Esophagus squamous epithelium (tissue), 5 donors: ENCODE measurements at regions not wholly inside any gene's neighbourhood (a gene's known extent, or its start where the extent isn't known, plus 50 kb on each side); places are given as distances from the start of the nearest gene placed in this dataset.

Source experiments
- DNase-seq: peaks from one replicate; lab custom pipeline; 2025; lab: John Stamatoyannopoulos, UW
- H3K27ac ChIP-seq, 4 donors: fragments of 200-600 bp; sonication (generic); one replicate each; pipeline ENCODE4 v1.5.1; 2016 to 2019; ENCODE audit warnings: mild to moderate bottlenecking in 1 of 4
- H3K27me3 ChIP-seq, 4 donors: fragments of 200-600 bp; sonication (generic); 1 replicate in 3 of 4; 2 replicates in 1 of 4; pipeline versions ENCODE4 v1.5.1 to v1.6.0; 2017 to 2021; ENCODE audit warnings: antibody characterized with exemption in 1 of 4
- H3K36me3 ChIP-seq, 3 donors: fragments of 200-600 bp; sonication (generic); one replicate each; pipeline ENCODE4 v1.5.1; 2016 to 2019
- H3K4me1 ChIP-seq, 3 donors: fragments of 200-600 bp; sonication (generic); one replicate each; pipeline ENCODE4 v1.5.1; 2017 to 2019
- H3K4me3 ChIP-seq, 4 donors: fragments of 200-600 bp; sonication (generic); 1 replicate in 3 of 4; 2 replicates in 1 of 4; pipeline ENCODE4 v1.5.1; 2016 to 2019; ENCODE audit warnings: mild to moderate bottlenecking in 2 of 4, moderate library complexity in 1 of 4
- H3K9me3 ChIP-seq, 3 donors: fragments of 200-600 bp; sonication (generic); one replicate each; pipeline ENCODE4 v1.5.1; 2016 to 2019
- CTCF ChIP-seq, 6 experiments: fragments of 450-650 bp in 4 of 6; fragments of 200-600 bp in 2 of 6; sonication (generic) in 2 of 6; IDR thresholded peaks; one replicate each; pipeline ENCODE4 v1.5.1; 2016 to 2019; ENCODE audit warnings: antibody characterized with exemption in 6 of 6, mild to moderate bottlenecking in 4 of 6, moderate library complexity in 4 of 6
- POLR2A ChIP-seq, 4 donors: fragments of 450-650 bp; IDR thresholded peaks; one replicate each; pipeline ENCODE4 v1.6.1; 2017; ENCODE audit warnings: antibody characterized with exemption in 4 of 4, mild to moderate bottlenecking in 4 of 4, moderate library complexity in 3 of 4
- WGBS, 2 donors: methylation state at CpG; one replicate each; pipeline ENCODE4 v1.1.5; 2018; 5-methylcytosine and 5-hydroxymethylcytosine counted together
- intact Hi-C: fragments of 100-400 bp; cut with DNase I; formaldehyde crosslinking; loops from one replicate; pipeline ENCODE4 v1.15.0; 2022
- donor health status: DM: yes; HTN: yes; CAD: no.

GRCh38 chr15:79682851-79683288 is 213.9 kb downstream of the MTHFS start:
- no peaks in the 10 kb centered on the region for H3K9me3 ChIP-seq
- no peaks in the 10 kb centered on the region for H3K27me3 ChIP-seq
- no peak overlapping the region for H3K4me3 ChIP-seq
- TF ChIP-seq POLR2A (IDR thresholded peaks at IDR 0.05) (no peak), CTCF (IDR thresholded peaks at IDR 0.05) (no peak)
- H3K4me1 ChIP-seq, result no peaks in the 10 kb centered on the region
- no peak for DNase-seq
- no peaks in the 10 kb centered on the region for H3K36me3 ChIP-seq
- WGBS, 2 donors, result 58 to 81% methylated on average over 1 to 4 of the region's 4 CpGs
- H3K27ac ChIP-seq, result no peak overlapping the region
- intact Hi-C loops, result no loop called here

- Histone ChIP-seq H3K4me3 (no peak overlapping the region), H3K27me3 (no peaks in the 10 kb centered on the region), H3K9me3 (peaks cover 0 to 21% (median 0%) of the 10 kb centered on the region in 3 donors), H3K36me3 (no peaks in the 10 kb centered on the region), H3K27ac (no peak overlapping the region), H3K4me1 (no peaks in the 10 kb centered on the region)
- no peak for TF ChIP-seq POLR2A (IDR thresholded peaks at IDR 0.05)
- TF ChIP-seq CTCF (IDR thresholded peaks at IDR 0.05), result no peak
- intact Hi-C loops, result no loop called here
- WGBS, 2 donors, result 23 to 25% methylated on average over 1 of the region's 1 CpG
- DNase-seq, result no peak
These were observed 207.8 kb downstream of the MTHFS start for GRCh38 chr15:79689030-79689429.

- H3K36me3 ChIP-seq, result no peaks in the 10 kb centered on the region
- no peak for DNase-seq
- no peak for TF ChIP-seq POLR2A (IDR thresholded peaks at IDR 0.05)
- no peak overlapping the region for H3K27ac ChIP-seq
- 64 to 79% methylated on average over 4 of the region's 4 CpGs for WGBS, 2 donors
- no peaks in the 10 kb centered on the region for H3K4me1 ChIP-seq
- H3K27me3 ChIP-seq, result peaks cover 0 to 4% (median 0%) of the 10 kb centered on the region in 4 donors
- no peaks in the 10 kb centered on the region for H3K9me3 ChIP-seq
- no peak overlapping the region for H3K4me3 ChIP-seq
- intact Hi-C loops, result no loop called here
These were observed 195.8 kb downstream of the MTHFS start for GRCh38 chr15:79700951-79701480.

- intact Hi-C loops, result no loop called here
- H3K27ac ChIP-seq, result no peak overlapping the region
- H3K9me3 ChIP-seq, result no peaks in the 10 kb centered on the region
- no peak for DNase-seq
- TF ChIP-seq POLR2A (IDR thresholded peaks at IDR 0.05) (no peak), CTCF (IDR thresholded peaks at IDR 0.05) (no peak)
- no peaks in the 10 kb centered on the region for H3K4me1 ChIP-seq
- 91 to 100% methylated on average over 1 of the region's 1 CpG for WGBS, 2 donors
- H3K4me3 ChIP-seq, result no peak overlapping the region
- H3K27me3 ChIP-seq, result peaks cover 0 to 4% (median 0%) of the 10 kb centered on the region in 4 donors
- no peaks in the 10 kb centered on the region for H3K36me3 ChIP-seq
These were observed 194.2 kb downstream of the MTHFS start for GRCh38 chr15:79702621-79703020.

- Histone ChIP-seq H3K9me3 (no peaks in the 10 kb centered on the region), H3K27ac (no peak overlapping the region), H3K4me1 (no peaks in the 10 kb centered on the region), H3K36me3 (no peaks in the 10 kb centered on the region), H3K4me3 (no peak overlapping the region), H3K27me3 (peaks cover 0 to 6% (median 0%) of the 10 kb centered on the region in 4 donors)
- TF ChIP-seq POLR2A (IDR thresholded peaks at IDR 0.05), result no peak
- TF ChIP-seq CTCF (IDR thresholded peaks at IDR 0.05), result no peak
- DNase-seq, result no peak
- 77 to 78% methylated on average over 1 of the region's 1 CpG for WGBS, 2 donors
- intact Hi-C loops, result no loop called here
These were observed 175.6 kb downstream of the MTHFS start for GRCh38 chr15:79721256-79721655.

- intact Hi-C loops, result no loop called here
- TF ChIP-seq POLR2A (IDR thresholded peaks at IDR 0.05) (no peak), CTCF (IDR thresholded peaks at IDR 0.05) (no peak)
- H3K9me3 ChIP-seq, result no peaks in the 10 kb centered on the region
These were observed 172.5 kb downstream of the MTHFS start for GRCh38 chr15:79724312-79724711.

More at GRCh38 chr15:79724312-79724711, 172.5 kb downstream of the MTHFS start:
- no peaks in the 10 kb centered on the region for H3K36me3 ChIP-seq
- H3K27ac ChIP-seq, result no peak overlapping the region
- DNase-seq, result no peak
- H3K4me1 ChIP-seq, result no peaks in the 10 kb centered on the region
- peaks cover 0 to 6% (median 0%) of the 10 kb centered on the region in 4 donors for H3K27me3 ChIP-seq
- H3K4me3 ChIP-seq, result no peak overlapping the region
